HepG2 (cell line): ENCODE measurements at regions not wholly inside any gene's neighbourhood (a gene's known extent, or its start where the extent isn't known, plus 50 kb on each side); places are given as distances from the start of the nearest gene placed in this dataset.

Experiments used
- ATAC-seq: fragments of 200-7000 bp; cut with Tn5 transposase; 3 replicates; pipeline ENCODE4 v1.9.1; 2020; ENCODE audit warnings: mild to moderate bottlenecking, moderate library complexity
- BruUV-seq: library from RNA; stranded (reverse); fragments of 400-500 nt; replicated peaks from 2 replicates; lab custom pipeline; 2021; lab: Mats Ljungman, UMichigan
- CTCF ChIA-PET: fragments of 300-600 bp; formaldehyde crosslinking; extraction: SDS; loops from one replicate; lab custom pipeline; 2021; ENCODE audit warnings: low total read pairs, inconsistent platforms, low intra/inter-chr PET ratio; lab: Yijun Ruan, JAX
- POLR2A ChIA-PET: fragments of 350-600 bp; sonication (Branson Sonifier 250); formaldehyde crosslinking; loops from one replicate; lab custom pipeline; 2020; ENCODE audit warnings: antibody characterized with exemption, inconsistent platforms; lab: Yijun Ruan, JAX
- DNase-seq: peaks from one replicate; pipeline ENCODE4 v3.0.0-alpha.2; 2015; ENCODE audit warnings: low spot score
- FAIRE-seq: peaks from 3 replicates; lab custom pipeline; 2011; peaks lifted over from hg19 to GRCh38; lab: Jason Lieb, UNC
- H2AFZ ChIP-seq: one replicate; pipeline ENCODE4 v1.6.1; 2011; ENCODE audit warnings: low read length, inconsistent platforms
- H3K27ac ChIP-seq: fragments of 300-600 bp; 3 replicates; pipeline ENCODE4 v1.8.0; 2011; ENCODE audit warnings: mixed run types, mild to moderate bottlenecking, mixed read lengths, low read length, inconsistent platforms; ENCODE audit not compliant: insufficient read depth; ENCODE audit errors: extremely low read length
- H3K27me3 ChIP-seq, 2 experiments: fragments of 200-600 bp in 1 of 2; 2 replicates in 1 of 2; 3 replicates in 1 of 2; pipeline versions ENCODE4 v1.6.0 to v1.8.0; 2011; ENCODE audit warnings: low read length in 2 of 2, mild to moderate bottlenecking in 2 of 2, moderate library complexity in 2 of 2, inconsistent platforms in 1 of 2; ENCODE audit not compliant: insufficient read depth in 2 of 2, control insufficient read depth in 1 of 2
- H3K36me3 ChIP-seq, 2 experiments: fragments of 200-600 bp in 1 of 2; replicated peaks in 1 of 2; 2 replicates in 1 of 2; 3 replicates in 1 of 2; pipeline versions ENCODE4 v1.5.1 to v1.8.0; 2011; ENCODE audit warnings: low read length in 2 of 2, inconsistent platforms in 1 of 2; ENCODE audit not compliant: insufficient read depth in 2 of 2, control insufficient read depth in 1 of 2
- H3K4me1 ChIP-seq: 2 replicates; pipeline ENCODE4 v1.5.1; 2012; ENCODE audit warnings: low read length, inconsistent platforms; ENCODE audit not compliant: insufficient read depth
- H3K4me2 ChIP-seq: 2 replicates; pipeline ENCODE4 v1.6.0; 2011; ENCODE audit warnings: low read depth, low read length, inconsistent platforms
- H3K4me3 ChIP-seq, 3 experiments: fragments of 200-600 bp in 1 of 3; sonication (generic), shearing (Covaris generic) in 1 of 3; replicated peaks in 1 of 3; 2 replicates each; pipeline ENCODE4 v1.5.1; 2011 to 2016; ENCODE audit warnings: low read length in 3 of 3, inconsistent platforms in 2 of 3, low read depth in 2 of 3, mild to moderate bottlenecking in 2 of 3, control low read depth in 1 of 3, mixed read lengths in 1 of 3; ENCODE audit not compliant: insufficient read depth in 1 of 3
- H3K79me2 ChIP-seq: one replicate; pipeline ENCODE4 v1.6.1; 2011; ENCODE audit warnings: low read length, inconsistent platforms; ENCODE audit not compliant: insufficient read depth
- H3K9ac ChIP-seq: 2 replicates; pipeline ENCODE4 v1.6.0; 2011; ENCODE audit warnings: mild to moderate bottlenecking, low read depth, low read length, inconsistent platforms; ENCODE audit not compliant: insufficient read depth
- H3K9me3 ChIP-seq: 2 replicates; pipeline ENCODE4 v1.5.1; 2012; ENCODE audit warnings: mild to moderate bottlenecking, low read length
- H4K20me1 ChIP-seq: 2 replicates; pipeline ENCODE4 v1.6.0; 2011; ENCODE audit warnings: inconsistent platforms, mild to moderate bottlenecking, low read length, moderate library complexity; ENCODE audit not compliant: insufficient read depth
- KAT2B ChIP-seq: fragments of 150-350 bp; IDR thresholded peaks from 2 replicates; pipeline ENCODE4 v1.6.1; 2014; ENCODE audit warnings: low read depth, low read length, borderline replicate concordance
- NFYC ChIP-seq: IDR thresholded peaks from 2 replicates; pipeline ENCODE4 v1.6.1; 2016; ENCODE audit warnings: missing genetic modification reagents, missing compliant biosample characterization
- NONO ChIP-seq, 2 experiments: fragments of 450-650 bp in 1 of 2; sonication (generic) in 1 of 2; formaldehyde crosslinking in 1 of 2; IDR thresholded peaks in 1 of 2; conservative IDR thresholded peaks in 1 of 2; 2 replicates each; pipeline versions ENCODE4 v1.6.1 to v1.8.0; 2017 to 2022; ENCODE audit warnings: mild to moderate bottlenecking in 1 of 2, missing genetic modification reagents in 1 of 2, moderate library complexity in 1 of 2
- PHF20 ChIP-seq: sonication (generic); formaldehyde crosslinking; IDR thresholded peaks from 2 replicates; pipeline ENCODE4 v1.5.0; 2020; ENCODE audit warnings: mild to moderate bottlenecking, missing genetic modification reagents
- SIX1 ChIP-seq: sonication (generic); formaldehyde crosslinking; IDR thresholded peaks from 2 replicates; pipeline ENCODE4 v1.4.0; 2020; ENCODE audit warnings: missing genetic modification reagents, borderline replicate concordance
- ZNF160 ChIP-seq: sonication (generic); formaldehyde crosslinking; IDR thresholded peaks from 2 replicates; pipeline ENCODE4 v1.8.0; 2022; ENCODE audit warnings: mild to moderate bottlenecking, inconsistent platforms, missing genetic modification reagents
- ZNF589 ChIP-seq: sonication (generic); formaldehyde crosslinking; conservative IDR thresholded peaks from 2 replicates; pipeline ENCODE4 v1.8.0; 2022; ENCODE audit warnings: mild to moderate bottlenecking, moderate library complexity, missing genetic modification reagents
- ZNF598 ChIP-seq: sonication (generic); formaldehyde crosslinking; IDR thresholded peaks from 2 replicates; pipeline ENCODE4 v1.5.1; 2020; ENCODE audit warnings: mild to moderate bottlenecking, missing genetic modification reagents, borderline replicate concordance
- ZNF777 ChIP-seq: sonication (generic); formaldehyde crosslinking; IDR thresholded peaks from 2 replicates; pipeline ENCODE4 v1.4.0; 2020; ENCODE audit warnings: missing genetic modification reagents
- WGBS: methylation state at CpG from one replicate; pipeline ENCODE4 v1.1.6; 2017; ENCODE audit warnings: low lambda C conversion rate; 5-methylcytosine and 5-hydroxymethylcytosine counted together
- in situ Hi-C: cut with HindIII; loops from 2 replicates; pipeline ENCODE4 v1.10.0; 2017; ENCODE audit warnings: low pct_unique_long_range_greater_than_20kb; ENCODE audit not compliant: extremely low pct_ligation_motif_present
- intact Hi-C: fragments of 100-400 bp; cut with micrococcal nuclease; formaldehyde crosslinking; loops from one replicate; pipeline ENCODE4 v1.10.0; 2022; ENCODE audit not compliant: unreplicated experiment
- TF ChIP-seq, protein P1 (sequence below): sonication (generic); formaldehyde crosslinking; IDR thresholded peaks from 2 replicates; pipeline ENCODE4 v1.8.0; 2022; ENCODE audit warnings: mild to moderate bottlenecking, missing genetic modification reagents
- TF ChIP-seq, protein P2 (sequence below): sonication (generic); formaldehyde crosslinking; IDR thresholded peaks from 2 replicates; pipeline ENCODE4 v1.9.0; 2021; ENCODE audit warnings: missing genetic modification reagents, borderline replicate concordance
- TF ChIP-seq, protein P3 (sequence below): sonication (generic); formaldehyde crosslinking; IDR thresholded peaks from 2 replicates; pipeline ENCODE4 v1.4.0; 2020; ENCODE audit warnings: mild to moderate bottlenecking, low read depth, missing genetic modification reagents

DNA sequence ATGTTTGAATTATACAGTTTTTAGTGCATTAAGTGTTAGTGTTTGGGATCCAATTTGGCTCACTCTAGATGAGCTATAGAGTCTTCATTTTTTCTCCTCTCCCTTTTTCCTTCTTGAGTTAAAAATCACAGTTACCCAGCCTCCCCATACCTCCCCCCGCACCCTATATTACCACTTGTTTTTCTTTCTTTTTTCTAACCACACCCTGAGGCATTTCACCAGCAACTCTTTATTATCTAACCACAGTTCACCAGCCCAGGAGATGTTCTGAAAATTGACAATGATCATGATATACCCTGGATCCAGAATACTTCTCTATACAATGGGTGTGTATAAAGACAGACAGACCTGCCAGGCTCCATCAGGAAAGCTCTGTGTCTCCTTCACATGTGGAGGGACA lies 86.5 kb upstream of the UBL3 start:
- Histone ChIP-seq H3K36me3 (no peaks in the 10 kb centered on the region), H2AFZ (no peak overlapping the region), H3K9me3 (no peaks in the 10 kb centered on the region), H3K4me1 (no peaks in the 10 kb centered on the region), H3K27me3 (peaks cover 2 to 15% of the 10 kb centered on the region in 2 experiments; a peak in 2 of 5 replicates), H3K4me2 (no peak overlapping the region), H3K4me3 (no peak overlapping the region), H3K27ac (no peak overlapping the region), H3K79me2 (no peaks in the 10 kb centered on the region), H3K9ac (no peak overlapping the region), H4K20me1 (no peaks in the 10 kb centered on the region)
- FAIRE-seq (no peak), ATAC-seq (no peak), DNase-seq (no peak)
- POLR2A ChIA-PET: no interaction called here
- TF ChIP-seq ZNF160 (CRISPR knock-in tag) (no peak), NONO (IDR thresholded peaks at IDR 0.05) (no peak), NONO (CRISPR knock-in tag; conservative IDR thresholded peaks at IDR 0.05) (no peak), ZNF598 (CRISPR knock-in tag) (no peak), ZNF777 (CRISPR knock-in tag) (no peak), ZNF589 (CRISPR knock-in tag) (no peak), PHF20 (CRISPR knock-in tag) (no peak), KAT2B (no peak), SIX1 (no peak), NFYC (no peak)
- TF ChIP-seq, protein P1, sequence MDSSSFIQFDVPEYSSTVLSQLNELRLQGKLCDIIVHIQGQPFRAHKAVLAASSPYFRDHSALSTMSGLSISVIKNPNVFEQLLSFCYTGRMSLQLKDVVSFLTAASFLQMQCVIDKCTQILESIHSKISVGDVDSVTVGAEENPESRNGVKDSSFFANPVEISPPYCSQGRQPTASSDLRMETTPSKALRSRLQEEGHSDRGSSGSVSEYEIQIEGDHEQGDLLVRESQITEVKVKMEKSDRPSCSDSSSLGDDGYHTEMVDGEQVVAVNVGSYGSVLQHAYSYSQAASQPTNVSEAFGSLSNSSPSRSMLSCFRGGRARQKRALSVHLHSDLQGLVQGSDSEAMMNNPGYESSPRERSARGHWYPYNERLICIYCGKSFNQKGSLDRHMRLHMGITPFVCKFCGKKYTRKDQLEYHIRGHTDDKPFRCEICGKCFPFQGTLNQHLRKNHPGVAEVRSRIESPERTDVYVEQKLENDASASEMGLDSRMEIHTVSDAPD (CRISPR knock-in tag): no peak
- TF ChIP-seq, protein P2, sequence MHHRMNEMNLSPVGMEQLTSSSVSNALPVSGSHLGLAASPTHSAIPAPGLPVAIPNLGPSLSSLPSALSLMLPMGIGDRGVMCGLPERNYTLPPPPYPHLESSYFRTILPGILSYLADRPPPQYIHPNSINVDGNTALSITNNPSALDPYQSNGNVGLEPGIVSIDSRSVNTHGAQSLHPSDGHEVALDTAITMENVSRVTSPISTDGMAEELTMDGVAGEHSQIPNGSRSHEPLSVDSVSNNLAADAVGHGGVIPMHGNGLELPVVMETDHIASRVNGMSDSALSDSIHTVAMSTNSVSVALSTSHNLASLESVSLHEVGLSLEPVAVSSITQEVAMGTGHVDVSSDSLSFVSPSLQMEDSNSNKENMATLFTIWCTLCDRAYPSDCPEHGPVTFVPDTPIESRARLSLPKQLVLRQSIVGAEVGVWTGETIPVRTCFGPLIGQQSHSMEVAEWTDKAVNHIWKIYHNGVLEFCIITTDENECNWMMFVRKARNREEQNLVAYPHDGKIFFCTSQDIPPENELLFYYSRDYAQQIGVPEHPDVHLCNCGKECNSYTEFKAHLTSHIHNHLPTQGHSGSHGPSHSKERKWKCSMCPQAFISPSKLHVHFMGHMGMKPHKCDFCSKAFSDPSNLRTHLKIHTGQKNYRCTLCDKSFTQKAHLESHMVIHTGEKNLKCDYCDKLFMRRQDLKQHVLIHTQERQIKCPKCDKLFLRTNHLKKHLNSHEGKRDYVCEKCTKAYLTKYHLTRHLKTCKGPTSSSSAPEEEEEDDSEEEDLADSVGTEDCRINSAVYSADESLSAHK: no peak
- TF ChIP-seq, protein P3, sequence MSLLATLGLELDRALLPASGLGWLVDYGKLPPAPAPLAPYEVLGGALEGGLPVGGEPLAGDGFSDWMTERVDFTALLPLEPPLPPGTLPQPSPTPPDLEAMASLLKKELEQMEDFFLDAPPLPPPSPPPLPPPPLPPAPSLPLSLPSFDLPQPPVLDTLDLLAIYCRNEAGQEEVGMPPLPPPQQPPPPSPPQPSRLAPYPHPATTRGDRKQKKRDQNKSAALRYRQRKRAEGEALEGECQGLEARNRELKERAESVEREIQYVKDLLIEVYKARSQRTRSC: no peak
- intact Hi-C loops (no loop called here), in situ Hi-C loops (no loop called here)
- no TSS peak for BruUV-seq
- WGBS: 0% methylated on average over 1 of the region's 1 CpG
- CTCF ChIA-PET: no interaction called here
